ENCODE measurements at regions not wholly inside any gene's neighbourhood (a gene's known extent, or its start where the extent isn't known, plus 50 kb on each side); places are given as distances from the start of the nearest gene placed in this dataset.
A peak's percentile ranks its signal among the peaks of the same experiment; 100 is the strongest.

DNA sequence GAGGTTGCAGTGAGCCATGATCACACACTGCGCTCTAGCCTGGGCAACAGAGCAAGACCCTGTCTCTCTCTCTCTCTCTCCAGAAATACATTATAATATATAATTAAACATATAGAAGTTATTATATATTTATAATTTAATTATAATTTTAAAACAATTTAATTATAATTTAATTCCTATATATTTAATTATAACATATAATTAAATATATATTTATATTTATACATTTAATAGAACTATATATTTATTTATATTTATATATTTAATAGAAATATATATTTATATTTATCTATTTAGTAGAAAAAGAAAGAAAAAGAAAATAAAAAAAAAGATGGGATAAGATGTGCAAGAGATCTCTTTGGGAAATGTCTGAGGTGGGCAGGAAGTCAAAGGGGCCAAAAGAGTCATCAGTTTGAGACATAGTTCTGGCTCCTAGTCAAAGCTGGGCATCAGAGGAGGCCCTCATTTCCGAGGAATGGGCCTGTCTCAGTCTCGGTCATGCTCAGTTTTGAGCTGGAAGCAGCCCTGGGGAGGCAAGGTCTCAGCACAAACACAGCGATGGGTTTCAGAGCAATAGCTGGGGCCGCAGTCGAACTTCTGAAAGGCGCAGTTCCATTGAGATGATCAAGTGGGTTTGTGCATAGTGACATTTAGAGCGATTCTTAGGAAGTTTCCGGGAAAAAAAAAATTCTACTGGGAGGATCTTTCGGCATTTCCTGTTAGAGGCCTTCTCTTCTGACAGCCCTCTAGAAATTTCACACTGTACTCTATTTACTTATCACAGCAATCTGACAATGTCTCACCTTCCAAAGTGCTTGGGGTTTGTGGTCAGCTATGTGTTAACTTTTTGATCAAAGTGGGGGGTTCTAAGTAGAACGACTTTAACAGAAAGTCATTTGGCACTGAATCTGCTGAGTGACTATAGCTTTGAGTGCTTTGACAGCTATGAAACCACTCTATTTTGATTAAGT lies 58.7 kb upstream of the GZMB start:
- H3K4me3 ChIP-seq (replicated peaks; ENCODE audit: low read depth, low read length), result no peak overlapping the region
- no peaks in the 10 kb centered on the region for H3K36me3 ChIP-seq (ENCODE audit: control insufficient read depth, insufficient read depth, low read length)
- TF ChIP-seq, protein P1, sequence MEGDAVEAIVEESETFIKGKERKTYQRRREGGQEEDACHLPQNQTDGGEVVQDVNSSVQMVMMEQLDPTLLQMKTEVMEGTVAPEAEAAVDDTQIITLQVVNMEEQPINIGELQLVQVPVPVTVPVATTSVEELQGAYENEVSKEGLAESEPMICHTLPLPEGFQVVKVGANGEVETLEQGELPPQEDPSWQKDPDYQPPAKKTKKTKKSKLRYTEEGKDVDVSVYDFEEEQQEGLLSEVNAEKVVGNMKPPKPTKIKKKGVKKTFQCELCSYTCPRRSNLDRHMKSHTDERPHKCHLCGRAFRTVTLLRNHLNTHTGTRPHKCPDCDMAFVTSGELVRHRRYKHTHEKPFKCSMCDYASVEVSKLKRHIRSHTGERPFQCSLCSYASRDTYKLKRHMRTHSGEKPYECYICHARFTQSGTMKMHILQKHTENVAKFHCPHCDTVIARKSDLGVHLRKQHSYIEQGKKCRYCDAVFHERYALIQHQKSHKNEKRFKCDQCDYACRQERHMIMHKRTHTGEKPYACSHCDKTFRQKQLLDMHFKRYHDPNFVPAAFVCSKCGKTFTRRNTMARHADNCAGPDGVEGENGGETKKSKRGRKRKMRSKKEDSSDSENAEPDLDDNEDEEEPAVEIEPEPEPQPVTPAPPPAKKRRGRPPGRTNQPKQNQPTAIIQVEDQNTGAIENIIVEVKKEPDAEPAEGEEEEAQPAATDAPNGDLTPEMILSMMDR (IDR thresholded peaks at IDR 0.05; ENCODE audit: insufficient read depth, low read length, poor library complexity, severe bottlenecking), result no peak
- DNase-seq (ENCODE audit: extremely low read depth, insufficient read length), result no peak
- no peaks in the 10 kb centered on the region for H3K27me3 ChIP-seq (replicated peaks; ENCODE audit: control insufficient read depth, insufficient read depth, low read length)

DNA sequence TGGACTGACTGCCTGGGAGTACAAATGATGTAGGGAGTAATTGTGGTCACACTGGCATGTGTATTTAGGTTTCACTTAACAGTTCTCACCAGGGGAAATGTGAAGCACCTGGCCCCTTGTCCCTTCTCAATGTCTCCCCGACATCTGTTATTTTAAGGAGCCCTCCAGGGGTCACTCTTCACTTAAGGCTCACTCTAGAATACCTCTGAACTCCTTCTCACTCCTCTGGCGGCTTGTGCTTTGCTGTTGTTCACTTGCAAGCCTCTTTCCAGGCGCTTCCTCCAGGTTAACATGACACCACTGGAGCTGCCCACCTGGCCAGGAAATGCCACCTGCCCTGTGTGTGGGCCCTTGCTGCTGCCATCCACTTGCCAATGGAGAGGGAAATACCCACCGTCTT lies 56.5 kb upstream of the GZMB start:
- H3K27me3 ChIP-seq (replicated peaks; ENCODE audit: control insufficient read depth, insufficient read depth, low read length), result no peaks in the 10 kb centered on the region
- H3K36me3 ChIP-seq (ENCODE audit: control insufficient read depth, insufficient read depth, low read length), result no peaks in the 10 kb centered on the region
- TF ChIP-seq, protein P1 (IDR thresholded peaks at IDR 0.05; ENCODE audit: insufficient read depth, low read length, poor library complexity, severe bottlenecking), result peak; percentile 42
- DNase-seq (ENCODE audit: extremely low read depth, insufficient read length), result no peak
- no peak overlapping the region for H3K4me3 ChIP-seq (replicated peaks; ENCODE audit: low read depth, low read length)

DNA sequence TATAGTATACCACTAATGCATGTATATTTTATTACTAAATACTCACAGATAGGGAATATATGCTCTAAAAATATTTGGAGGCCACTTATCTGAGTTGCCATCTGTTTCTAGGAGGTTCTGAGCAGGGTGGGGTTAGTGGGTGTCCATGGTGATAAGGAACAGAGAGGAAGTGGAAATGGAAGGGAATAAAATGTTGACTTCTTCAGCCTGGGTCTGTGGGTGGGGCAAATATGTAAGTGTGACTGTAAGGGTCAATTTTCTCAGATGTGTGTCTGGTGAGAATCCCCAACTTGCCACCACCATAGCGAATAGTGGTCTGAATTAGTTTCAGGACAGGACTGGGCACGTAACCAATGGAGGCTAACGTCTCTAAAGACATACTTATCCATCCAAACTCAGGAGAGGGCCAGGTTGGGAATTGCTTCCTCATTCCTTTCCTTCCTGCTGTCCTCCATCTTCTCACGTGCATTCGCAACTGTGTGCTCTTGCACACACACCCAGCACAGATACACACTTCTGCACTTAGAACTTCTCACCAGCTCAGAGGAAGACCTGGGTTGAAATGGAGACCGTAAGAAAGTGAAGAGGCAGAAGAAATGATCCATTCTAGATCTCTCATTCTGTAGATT lies 54.2 kb upstream of the GZMB start:
- TF ChIP-seq, protein P1 (IDR thresholded peaks at IDR 0.05; ENCODE audit: insufficient read depth, low read length, poor library complexity, severe bottlenecking), result no peak
- no peak overlapping the region for H3K4me3 ChIP-seq (replicated peaks; ENCODE audit: low read depth, low read length)
- H3K27me3 ChIP-seq (replicated peaks; ENCODE audit: control insufficient read depth, insufficient read depth, low read length), result no peaks in the 10 kb centered on the region
- no peak for DNase-seq (ENCODE audit: extremely low read depth, insufficient read length)
- H3K36me3 ChIP-seq (ENCODE audit: control insufficient read depth, insufficient read depth, low read length), result no peaks in the 10 kb centered on the region
